HEK293T (cell line): ENCODE measurements at regions not wholly inside any gene's neighbourhood (a gene's known extent, or its start where the extent isn't known, plus 50 kb on each side); places are given as distances from the start of the nearest gene placed in this dataset.

Source experiments
- CTCF ChIA-PET: fragments of 350-600 bp; formaldehyde crosslinking; extraction: SDS; loops from one replicate; lab custom pipeline; 2021; ENCODE audit warnings: antibody characterized with exemption, inconsistent platforms; lab: Yijun Ruan, JAX
- POLR2A ChIA-PET: fragments of 350-600 bp; formaldehyde crosslinking; extraction: SDS; loops from one replicate; lab custom pipeline; 2020; ENCODE audit warnings: antibody characterized with exemption, inconsistent platforms; lab: Yijun Ruan, JAX
- DNase-seq: peaks from one replicate; pipeline ENCODE4 v3.0.0; 2012; ENCODE audit warnings: mixed read lengths; ENCODE audit errors: extremely low spot score
- ARNT ChIP-seq: fragments of 450-650 bp; IDR thresholded peaks from 2 replicates; pipeline ENCODE4 v1.6.1; 2017; ENCODE audit warnings: mild to moderate bottlenecking
- BHLHE40 ChIP-seq: fragments of 450-650 bp; IDR thresholded peaks from 2 replicates; pipeline ENCODE4 v1.6.1; 2016; ENCODE audit warnings: mild to moderate bottlenecking, moderate library complexity, borderline replicate concordance
- CTBP1 ChIP-seq: fragments of 450-650 bp; IDR thresholded peaks from 2 replicates; pipeline ENCODE4 v1.6.1; 2016; ENCODE audit warnings: borderline replicate concordance
- ELF4 ChIP-seq: fragments of 450-650 bp; IDR thresholded peaks from 2 replicates; pipeline ENCODE4 v1.6.1; 2017; ENCODE audit warnings: antibody characterized with exemption
- FOXA1 ChIP-seq: fragments of 450-650 bp; IDR thresholded peaks from 2 replicates; pipeline ENCODE4 v1.6.1; 2016; ENCODE audit warnings: mild to moderate bottlenecking
- FOXK2 ChIP-seq: fragments of 450-650 bp; IDR thresholded peaks from 2 replicates; pipeline ENCODE4 v1.6.1; 2016; ENCODE audit warnings: mild to moderate bottlenecking
- FOXM1 ChIP-seq: fragments of 450-650 bp; IDR thresholded peaks from 2 replicates; pipeline ENCODE4 v1.6.1; 2017; ENCODE audit warnings: mild to moderate bottlenecking, borderline replicate concordance
- HDGF ChIP-seq: fragments of 450-650 bp; IDR thresholded peaks from 2 replicates; pipeline ENCODE4 v1.6.1; 2017; ENCODE audit warnings: antibody characterized with exemption, borderline replicate concordance
- L3MBTL2 ChIP-seq: fragments of 450-650 bp; conservative IDR thresholded peaks from 2 replicates; pipeline ENCODE4 v1.6.1; 2016; ENCODE audit warnings: mild to moderate bottlenecking
- LEF1 ChIP-seq: fragments of 450-650 bp; IDR thresholded peaks from 2 replicates; pipeline ENCODE4 v1.6.1; 2017; ENCODE audit warnings: mild to moderate bottlenecking, borderline replicate concordance
- NFRKB ChIP-seq: fragments of 450-650 bp; IDR thresholded peaks from 2 replicates; pipeline ENCODE4 v1.6.1; 2016; ENCODE audit warnings: mild to moderate bottlenecking, moderate library complexity
- SP1 ChIP-seq: fragments of 450-650 bp; IDR thresholded peaks from 2 replicates; pipeline ENCODE4 v1.6.1; 2017
- SUZ12 ChIP-seq: fragments of 450-650 bp; IDR thresholded peaks from 2 replicates; pipeline ENCODE4 v1.6.1; 2016; ENCODE audit warnings: mild to moderate bottlenecking
- TARDBP ChIP-seq: fragments of 450-650 bp; IDR thresholded peaks from 2 replicates; pipeline ENCODE4 v1.6.1; 2016
- ZNF384 ChIP-seq: fragments of 450-650 bp; IDR thresholded peaks from 2 replicates; pipeline ENCODE4 v1.6.1; 2016
- TF ChIP-seq, protein P1 (sequence below): fragments of 450-650 bp; IDR thresholded peaks from 2 replicates; pipeline ENCODE4 v1.6.1; 2016

DNA sequence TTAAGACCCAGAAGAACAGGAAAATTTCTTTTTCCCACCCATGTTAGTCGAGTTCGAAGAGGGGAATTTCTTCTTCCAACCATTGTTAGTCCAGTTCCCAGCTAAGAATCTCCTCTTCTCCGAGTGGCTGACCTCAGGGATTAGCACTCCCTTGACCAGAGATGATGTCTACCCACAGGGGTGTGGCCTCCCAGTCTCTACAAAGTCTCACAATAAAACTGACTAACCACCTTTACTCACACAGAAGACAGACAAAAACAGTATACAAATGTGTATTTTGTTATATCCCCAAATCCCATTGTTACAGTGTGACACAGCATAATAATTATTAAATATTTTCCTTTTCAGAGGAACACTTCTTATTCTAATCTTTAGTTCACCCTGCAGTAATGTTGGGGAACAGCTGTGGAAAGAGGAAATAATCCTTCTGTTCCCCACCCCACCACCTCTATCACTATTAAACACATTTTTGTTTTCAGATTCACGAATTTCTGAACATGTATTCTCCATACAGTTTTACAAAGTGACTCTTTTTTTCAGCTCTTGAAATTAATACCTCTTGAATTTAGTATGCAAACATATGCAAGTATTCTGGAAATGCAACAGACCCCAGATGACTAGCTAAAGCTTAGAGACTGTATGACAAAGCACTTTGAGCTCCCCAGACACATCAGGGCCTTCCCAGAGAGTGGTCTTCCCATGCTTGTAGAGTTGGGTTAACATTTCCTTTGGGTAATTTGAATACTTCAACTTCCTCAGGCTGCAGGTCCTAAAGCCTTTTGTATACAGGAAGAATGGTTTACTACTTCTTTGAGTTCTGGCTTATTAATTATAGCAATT, 62.5 kb upstream of the NFKB1 start:
- DNase-seq, result no peak
- POLR2A ChIA-PET, result no interaction called here
- TF ChIP-seq, protein P1, sequence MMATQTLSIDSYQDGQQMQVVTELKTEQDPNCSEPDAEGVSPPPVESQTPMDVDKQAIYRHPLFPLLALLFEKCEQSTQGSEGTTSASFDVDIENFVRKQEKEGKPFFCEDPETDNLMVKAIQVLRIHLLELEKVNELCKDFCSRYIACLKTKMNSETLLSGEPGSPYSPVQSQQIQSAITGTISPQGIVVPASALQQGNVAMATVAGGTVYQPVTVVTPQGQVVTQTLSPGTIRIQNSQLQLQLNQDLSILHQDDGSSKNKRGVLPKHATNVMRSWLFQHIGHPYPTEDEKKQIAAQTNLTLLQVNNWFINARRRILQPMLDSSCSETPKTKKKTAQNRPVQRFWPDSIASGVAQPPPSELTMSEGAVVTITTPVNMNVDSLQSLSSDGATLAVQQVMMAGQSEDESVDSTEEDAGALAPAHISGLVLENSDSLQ, result no peak
- no peak for TF ChIP-seq ELF4
- no peak for TF ChIP-seq FOXA1
- TF ChIP-seq TARDBP, result no peak
- no peak for TF ChIP-seq L3MBTL2
- no peak for TF ChIP-seq FOXM1
- TF ChIP-seq ZNF384, result no peak
- no peak for TF ChIP-seq ARNT
- CTCF ChIA-PET, result no interaction called here

DNA sequence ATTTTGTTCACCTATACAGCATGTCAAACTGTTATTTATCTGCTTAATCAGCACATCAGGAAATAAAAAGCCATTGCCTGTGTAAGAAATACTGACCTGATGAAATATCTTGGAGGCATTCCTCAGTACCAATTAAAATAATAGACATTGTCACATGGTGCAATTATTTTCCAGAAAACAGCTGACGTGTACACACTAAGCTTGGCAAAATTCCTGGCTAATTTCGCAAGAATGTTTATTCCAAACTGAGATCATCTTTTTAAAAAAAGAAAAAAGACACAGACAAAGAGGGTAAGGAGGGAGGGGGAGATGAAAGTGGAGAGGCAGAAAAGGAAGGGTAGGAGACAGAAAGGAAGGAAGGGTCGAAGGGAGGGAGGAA, 61.9 kb upstream of the NFKB1 start:
- CTCF ChIA-PET, result no interaction called here
- DNase-seq, result no peak
- POLR2A ChIA-PET, result no interaction called here

DNA sequence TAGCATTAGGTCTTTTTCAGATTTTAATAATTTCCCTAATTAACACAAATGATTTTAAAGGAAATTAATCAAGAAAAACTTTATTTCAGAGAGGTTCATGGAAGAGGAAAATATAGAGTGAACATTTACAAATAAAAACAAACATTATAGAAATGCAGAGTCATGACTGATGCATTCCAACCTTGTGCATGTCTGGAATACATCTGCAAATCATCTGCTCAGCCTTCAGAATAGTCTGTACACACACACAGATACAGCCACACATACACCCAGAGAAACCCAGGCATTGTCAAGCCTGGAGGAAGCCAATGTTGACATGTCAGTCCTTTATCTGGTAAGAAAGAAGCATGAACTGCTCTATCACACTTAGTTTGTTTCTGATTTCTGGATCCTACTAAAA, 61.3 kb upstream of the NFKB1 start:
- no peak for DNase-seq
- TF ChIP-seq ELF4, result no peak
- no peak for TF ChIP-seq TARDBP
- TF ChIP-seq FOXK2, result no peak
- TF ChIP-seq FOXA1, result no peak
- no peak for TF ChIP-seq BHLHE40
- no peak for TF ChIP-seq ZNF384
- no peak for TF ChIP-seq FOXM1
- TF ChIP-seq HDGF, result no peak
- TF ChIP-seq, protein P1, result no peak
- TF ChIP-seq CTBP1, result no peak
- no peak for TF ChIP-seq SUZ12
- TF ChIP-seq SP1, result no peak
- TF ChIP-seq ARNT, result no peak
- no peak for TF ChIP-seq NFRKB
- TF ChIP-seq LEF1, result no peak
- no peak for TF ChIP-seq L3MBTL2
- ChIA-PET CTCF (no interaction called here), POLR2A (no interaction called here)

More for the DNA sequence above, 61.9 kb upstream of the NFKB1 start:
- TF ChIP-seq SUZ12 (no peak), HDGF (no peak), BHLHE40 (no peak), ELF4 (no peak), L3MBTL2 (no peak), CTBP1 (no peak), FOXM1 (no peak), FOXA1 (no peak), FOXK2 (no peak), ZNF384 (no peak), NFRKB (no peak), LEF1 (no peak), SP1 (no peak)
- TF ChIP-seq, protein P1, result no peak

DNA sequence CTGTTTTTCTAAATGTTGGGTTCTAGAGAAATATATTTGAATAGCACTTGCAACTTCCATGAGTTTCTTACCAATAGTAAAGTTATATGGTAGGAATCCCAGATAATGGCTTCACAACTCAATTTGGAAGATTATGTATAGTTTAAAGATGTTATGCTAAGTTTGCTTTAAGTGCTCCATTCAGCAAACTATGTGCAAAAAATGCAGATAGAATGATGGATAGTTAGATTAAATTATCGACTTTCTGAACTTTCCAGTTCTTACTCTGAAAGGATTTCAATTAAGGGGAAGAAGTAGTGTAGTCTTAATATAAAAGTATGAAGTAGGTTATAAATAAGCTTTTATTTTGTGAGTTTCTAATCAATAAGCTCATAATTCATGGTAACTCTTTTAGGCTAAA, 60.7 kb upstream of the NFKB1 start:
- POLR2A ChIA-PET, result no interaction called here
- CTCF ChIA-PET, result interaction anchor here (1.6 kb wide), 1 partner anchor 10 kb away, joined by 5 read pairs; no protein-coding TSS in a partner anchor
- no peak for TF ChIP-seq SP1

DNA sequence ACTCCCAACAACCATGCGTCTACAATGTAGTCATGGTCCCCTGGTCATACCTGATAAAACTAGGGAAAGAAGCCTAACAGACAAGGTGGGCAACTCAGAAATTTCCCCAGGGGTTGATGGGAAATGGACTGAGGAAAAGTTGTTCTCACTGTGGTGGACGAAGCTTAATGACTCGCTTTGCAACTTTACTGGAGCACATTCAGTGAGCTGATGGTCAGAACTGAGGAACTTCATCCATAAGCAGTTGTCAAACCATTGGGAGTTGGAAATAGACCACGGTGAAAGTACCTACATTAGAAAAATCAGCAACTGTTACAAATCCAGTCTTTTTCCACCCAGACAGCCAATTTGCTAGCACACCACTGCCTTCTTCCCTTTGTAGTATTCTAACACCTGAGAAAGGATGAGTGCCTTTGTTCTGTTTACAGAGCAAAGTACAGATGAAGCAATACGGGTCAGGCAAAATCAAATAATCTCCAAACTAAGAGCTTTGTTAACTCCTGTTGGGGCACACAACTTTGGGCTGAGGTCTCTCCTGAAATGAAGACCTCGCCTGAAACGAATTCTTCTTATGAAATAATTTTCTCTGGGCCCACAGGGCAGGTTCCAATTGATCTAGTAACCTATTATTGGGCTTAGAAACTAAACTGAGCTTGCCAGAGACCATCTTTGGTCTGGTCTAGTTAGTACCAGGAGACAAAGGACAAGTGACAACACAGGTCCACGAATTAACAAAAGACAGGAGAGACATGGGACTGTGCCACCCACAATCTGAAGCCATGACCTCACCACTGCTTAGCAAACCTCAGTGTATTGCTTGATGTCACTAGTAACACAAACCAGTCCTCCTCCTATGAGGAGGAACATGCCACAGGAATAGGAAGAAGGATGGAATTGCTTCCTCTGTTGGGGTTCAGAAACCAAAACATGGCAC, 58.9 kb upstream of the NFKB1 start:
- no peak for TF ChIP-seq SP1
- no peak for TF ChIP-seq TARDBP
- no peak for TF ChIP-seq BHLHE40
- TF ChIP-seq L3MBTL2, result no peak
- no peak for TF ChIP-seq ARNT
- no peak for TF ChIP-seq FOXM1
- TF ChIP-seq FOXA1, result no peak
- no peak for TF ChIP-seq SUZ12
- TF ChIP-seq NFRKB, result no peak
- TF ChIP-seq, protein P1, result no peak
- TF ChIP-seq HDGF, result no peak
- no peak for TF ChIP-seq LEF1
- TF ChIP-seq ZNF384, result no peak
- TF ChIP-seq ELF4, result no peak
- TF ChIP-seq CTBP1, result no peak
- ChIA-PET POLR2A (no interaction called here), CTCF (no interaction called here)
- no peak for DNase-seq

More for the DNA sequence above, 60.7 kb upstream of the NFKB1 start:
- no peak for DNase-seq
